ENCODE measurements at regions not wholly inside any gene's neighbourhood (a gene's known extent, or its start where the extent isn't known, plus 50 kb on each side); places are given as distances from the start of the nearest gene placed in this dataset.

DNA sequence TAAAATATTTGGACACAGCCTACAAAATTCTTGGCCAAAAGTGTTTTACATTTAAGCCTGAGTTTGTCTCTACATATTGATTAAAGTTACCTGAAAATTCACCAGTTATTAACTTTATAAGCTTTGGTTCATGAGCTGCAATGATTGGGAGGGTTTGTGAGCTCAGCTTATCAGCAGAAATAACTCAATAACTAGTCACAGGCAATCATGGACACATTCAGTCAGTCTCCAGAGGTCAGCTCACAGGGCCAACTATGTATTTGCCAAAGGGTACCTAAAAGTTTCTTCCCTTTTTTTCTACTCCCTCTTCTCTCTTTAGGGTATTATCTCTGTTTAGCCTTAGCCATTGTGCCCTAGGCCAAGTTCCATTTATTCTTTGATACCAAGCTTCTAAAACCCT is 145.9 kb downstream of the ZPLD1 start:
- TF ChIP-seq FOXM1 (IDR thresholded peaks at IDR 0.05; ENCODE audit: borderline replicate concordance) (no peak), FOXA1 (IDR thresholded peaks at IDR 0.05) (no peak), SP1 (IDR thresholded peaks at IDR 0.05) (no peak), BHLHE40 (IDR thresholded peaks at IDR 0.05; ENCODE audit: borderline replicate concordance) (no peak), ARNT (IDR thresholded peaks at IDR 0.05) (no peak), TARDBP (IDR thresholded peaks at IDR 0.05) (no peak), HDGF (IDR thresholded peaks at IDR 0.05; ENCODE audit: borderline replicate concordance) (no peak), L3MBTL2 (conservative IDR thresholded peaks at IDR 0.05) (no peak), NFRKB (IDR thresholded peaks at IDR 0.05) (no peak), SUZ12 (IDR thresholded peaks at IDR 0.05) (no peak), ELF4 (IDR thresholded peaks at IDR 0.05) (no peak)
- TF ChIP-seq, protein P1, sequence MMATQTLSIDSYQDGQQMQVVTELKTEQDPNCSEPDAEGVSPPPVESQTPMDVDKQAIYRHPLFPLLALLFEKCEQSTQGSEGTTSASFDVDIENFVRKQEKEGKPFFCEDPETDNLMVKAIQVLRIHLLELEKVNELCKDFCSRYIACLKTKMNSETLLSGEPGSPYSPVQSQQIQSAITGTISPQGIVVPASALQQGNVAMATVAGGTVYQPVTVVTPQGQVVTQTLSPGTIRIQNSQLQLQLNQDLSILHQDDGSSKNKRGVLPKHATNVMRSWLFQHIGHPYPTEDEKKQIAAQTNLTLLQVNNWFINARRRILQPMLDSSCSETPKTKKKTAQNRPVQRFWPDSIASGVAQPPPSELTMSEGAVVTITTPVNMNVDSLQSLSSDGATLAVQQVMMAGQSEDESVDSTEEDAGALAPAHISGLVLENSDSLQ (IDR thresholded peaks at IDR 0.05): no peak

Data from HEK293T (cell line).